Astrocyte of the cerebellum (primary cell): ENCODE measurements at regions not wholly inside any gene's neighbourhood (a gene's known extent, or its start where the extent isn't known, plus 50 kb on each side); places are given as distances from the start of the nearest gene placed in this dataset.

ENCODE experiments used
- DNase-seq: peaks from one replicate; pipeline ENCODE4 v3.0.0-alpha.2; 2011; ENCODE audit warnings: low read depth
- H3K4me3 ChIP-seq: 2 replicates; pipeline ENCODE4 v1.5.1; 2011; ENCODE audit warnings: mild to moderate bottlenecking, low read depth, low read length, moderate library complexity
- CTCF ChIP-seq: IDR thresholded peaks from 2 replicates; pipeline ENCODE4 v1.5.1; 2012; ENCODE audit warnings: low read length, low read depth, moderate library complexity, mild to moderate bottlenecking; ENCODE audit errors: missing control alignments
- in situ Hi-C: cut with HindIII; loops from 2 replicates; pipeline ENCODE4 v1.10.0; 2017; ENCODE audit warnings: low sequenced_read_pairs

GRCh38 chr2:4965556-4966320 lies 726.4 kb upstream of the SOX11 start:
- no peak for DNase-seq
- in situ Hi-C loops, result no loop called here
- H3K4me3 ChIP-seq, result no peak overlapping the region
- no peak for TF ChIP-seq CTCF

GRCh38 chr2:4967206-4967605 lies 725.0 kb upstream of the SOX11 start:
- in situ Hi-C loops, result no loop called here

GRCh38 chr2:4972472-4972871 lies 719.7 kb upstream of the SOX11 start:
- TF ChIP-seq CTCF, result no peak
- in situ Hi-C loops, result no loop called here
- H3K4me3 ChIP-seq, result no peak overlapping the region
- no peak for DNase-seq

More at GRCh38 chr2:4967206-4967605, 725.0 kb upstream of the SOX11 start:
- peak; percentile 36 for DNase-seq
- H3K4me3 ChIP-seq, result no peak overlapping the region
- TF ChIP-seq CTCF, result no peak

- no peak for TF ChIP-seq CTCF
- in situ Hi-C loops, result no loop called here
- no peak for DNase-seq
- H3K4me3 ChIP-seq, result no peak overlapping the region
Measured at GRCh38 chr2:4973354-4973753, 718.8 kb upstream of the SOX11 start.

- no peak for TF ChIP-seq CTCF
- DNase-seq, result no peak
Measured at GRCh38 chr2:4973973-4974372, 718.2 kb upstream of the SOX11 start.

GRCh38 chr2:4976407-4976806 lies 715.8 kb upstream of the SOX11 start:
- DNase-seq, result no peak
- H3K4me3 ChIP-seq, result no peak overlapping the region
- in situ Hi-C loops, result no loop called here
- no peak for TF ChIP-seq CTCF

More at GRCh38 chr2:4973973-4974372, 718.2 kb upstream of the SOX11 start:
- in situ Hi-C loops, result no loop called here
- H3K4me3 ChIP-seq, result no peak overlapping the region
